Thoracic aorta (tissue), 2 donors: ENCODE measurements at regions not wholly inside any gene's neighbourhood (a gene's known extent, or its start where the extent isn't known, plus 50 kb on each side); places are given as distances from the start of the nearest gene placed in this dataset.
"Not testable (repeated sequence)": the region's sequence is repeated elsewhere in the genome, so short reads cannot be mapped to it uniquely, and the experiment has no call there.

ENCODE experiments used
- ATAC-seq: fragments of 150-250 bp; one replicate; pipeline ENCODE4 v1.8.0; 2017; ENCODE audit warnings: low read depth; ENCODE audit not compliant: insufficient number of reproducible peaks, low FRiP score
- DNase-seq: peaks from one replicate; pipeline ENCODE4 v3.0.0-alpha.2; 2020; ENCODE audit warnings: low spot score
- H3K27ac ChIP-seq, 2 donors: fragments of 200-600 bp; sonication (generic); 1 replicate in 1 of 2; 2 replicates in 1 of 2; pipeline ENCODE4 v1.5.1; 2016; ENCODE audit warnings: mild to moderate bottlenecking in 2 of 2, moderate library complexity in 2 of 2
- H3K27me3 ChIP-seq: fragments of 200-600 bp; sonication (generic); replicated peaks from 2 replicates; pipeline ENCODE4 v1.6.0; 2016; ENCODE audit warnings: mild to moderate bottlenecking; ENCODE audit not compliant: insufficient read depth
- H3K36me3 ChIP-seq: fragments of 200-600 bp; sonication (generic); one replicate; pipeline ENCODE4 v1.5.1; 2016
- H3K4me1 ChIP-seq, 2 donors: fragments of 200-600 bp; sonication (generic); 1 replicate in 1 of 2; 2 replicates in 1 of 2; pipeline versions ENCODE4 v1.5.1 to v1.6.0; 2016; ENCODE audit warnings: low read depth in 2 of 2, mild to moderate bottlenecking in 1 of 2; ENCODE audit not compliant: control insufficient read depth in 1 of 2
- H3K4me3 ChIP-seq: fragments of 200-600 bp; sonication (generic); 2 replicates; pipeline ENCODE4 v1.5.1; 2016; ENCODE audit warnings: mild to moderate bottlenecking
- H3K9me3 ChIP-seq: fragments of 200-600 bp; sonication (generic); 2 replicates; pipeline ENCODE4 v1.5.1; 2016

GRCh38 chrY:23361897-23362296 is 142.6 kb downstream of the DAZ2 start:
- not testable (repeated sequence) for H3K36me3 ChIP-seq, H3K27me3 ChIP-seq, H3K27ac ChIP-seq, DNase-seq, H3K4me1 ChIP-seq, H3K4me3 ChIP-seq, H3K9me3 ChIP-seq, ATAC-seq

GRCh38 chrY:23363239-23363997 is 144.1 kb downstream of the DAZ2 start:
- not testable (repeated sequence) for ATAC-seq, DNase-seq, H3K36me3 ChIP-seq, H3K4me3 ChIP-seq, H3K27ac ChIP-seq, H3K27me3 ChIP-seq, H3K4me1 ChIP-seq, H3K9me3 ChIP-seq

- DNase-seq, H3K36me3 ChIP-seq, H3K4me1 ChIP-seq, H3K4me3 ChIP-seq, H3K9me3 ChIP-seq, H3K27ac ChIP-seq, H3K27me3 ChIP-seq, ATAC-seq: not testable (repeated sequence)
Observed at GRCh38 chrY:23364174-23364573, 144.8 kb downstream of the DAZ2 start.

GRCh38 chrY:23397132-23397531 is 177.8 kb downstream of the DAZ2 start:
- not testable (repeated sequence) for H3K36me3 ChIP-seq, H3K27me3 ChIP-seq, H3K4me3 ChIP-seq, DNase-seq, H3K9me3 ChIP-seq, ATAC-seq, H3K27ac ChIP-seq, H3K4me1 ChIP-seq

GRCh38 chrY:23401280-23401679 is 181.9 kb downstream of the DAZ2 start:
- peak; percentile 80 for ATAC-seq
- H3K27me3 ChIP-seq, H3K4me1 ChIP-seq, H3K36me3 ChIP-seq, DNase-seq, H3K9me3 ChIP-seq, H3K4me3 ChIP-seq, H3K27ac ChIP-seq: not testable (repeated sequence)

GRCh38 chrY:23401818-23402217 is 182.5 kb downstream of the DAZ2 start:
- H3K27me3 ChIP-seq, H3K4me1 ChIP-seq, H3K36me3 ChIP-seq, ATAC-seq, H3K27ac ChIP-seq, DNase-seq, H3K9me3 ChIP-seq, H3K4me3 ChIP-seq: not testable (repeated sequence)

GRCh38 chrY:23415955-23416354 is 196.6 kb downstream of the DAZ2 start:
- not testable (repeated sequence) for H3K27ac ChIP-seq, H3K27me3 ChIP-seq, DNase-seq

GRCh38 chrY:23429264-23429663 is 209.9 kb downstream of the DAZ2 start:
- H3K27ac ChIP-seq: not testable (repeated sequence)

More at GRCh38 chrY:23415955-23416354, 196.6 kb downstream of the DAZ2 start:
- peak; percentile 43 for ATAC-seq
- H3K9me3 ChIP-seq, H3K4me1 ChIP-seq, H3K4me3 ChIP-seq, H3K36me3 ChIP-seq: not testable (repeated sequence)

GRCh38 chrY:23444742-23445141 is 225.4 kb downstream of the DAZ2 start:
- H3K36me3 ChIP-seq, H3K27me3 ChIP-seq, H3K9me3 ChIP-seq, H3K4me1 ChIP-seq, H3K27ac ChIP-seq, ATAC-seq, DNase-seq, H3K4me3 ChIP-seq: not testable (repeated sequence)

More at GRCh38 chrY:23429264-23429663, 209.9 kb downstream of the DAZ2 start:
- not testable (repeated sequence) for H3K4me3 ChIP-seq, H3K27me3 ChIP-seq, H3K4me1 ChIP-seq, ATAC-seq, H3K9me3 ChIP-seq, H3K36me3 ChIP-seq, DNase-seq

GRCh38 chrY:23445225-23445624 is 225.9 kb downstream of the DAZ2 start:
- ATAC-seq, DNase-seq, H3K4me1 ChIP-seq, H3K27me3 ChIP-seq, H3K4me3 ChIP-seq, H3K9me3 ChIP-seq, H3K36me3 ChIP-seq, H3K27ac ChIP-seq: not testable (repeated sequence)

GRCh38 chrY:23455647-23456046 is 236.3 kb downstream of the DAZ2 start:
- H3K27ac ChIP-seq, H3K27me3 ChIP-seq, H3K9me3 ChIP-seq, DNase-seq, H3K4me1 ChIP-seq, ATAC-seq, H3K36me3 ChIP-seq, H3K4me3 ChIP-seq: not testable (repeated sequence)

- H3K27ac ChIP-seq, H3K36me3 ChIP-seq, DNase-seq, ATAC-seq, H3K27me3 ChIP-seq, H3K4me1 ChIP-seq, H3K9me3 ChIP-seq, H3K4me3 ChIP-seq: not testable (repeated sequence)
Observed at GRCh38 chrY:23502883-23503282, 283.6 kb downstream of the DAZ2 start.
